Activated naive CD8-positive, alpha-beta T cell treated with anti-CD3 and anti-CD28 coated beads for 36 hours (primary cell): ENCODE measurements at regions not wholly inside any gene's neighbourhood (a gene's known extent, or its start where the extent isn't known, plus 50 kb on each side); places are given as distances from the start of the nearest gene placed in this dataset.
"Not testable (repeated sequence)": the region's sequence is repeated elsewhere in the genome, so short reads cannot be mapped to it uniquely, and the experiment has no call there.

Experiments used
- DNase-seq: peaks from one replicate; pipeline ENCODE4 v3.0.0; 2021
- H3K27ac Mint-ChIP-seq: one replicate; pipeline ENCODE4 v1.8.0; 2022; ENCODE audit warnings: mild to moderate bottlenecking, moderate library complexity, mixed read lengths
- H3K27me3 Mint-ChIP-seq: one replicate; pipeline ENCODE4 v1.8.0; 2022; ENCODE audit warnings: mild to moderate bottlenecking, mixed read lengths
- H3K36me3 Mint-ChIP-seq: one replicate; pipeline ENCODE4 v1.8.0; 2021; ENCODE audit warnings: mild to moderate bottlenecking, mixed read lengths
- H3K4me1 Mint-ChIP-seq: one replicate; pipeline ENCODE4 v1.8.0; 2021; ENCODE audit warnings: mixed read lengths
- H3K4me3 Mint-ChIP-seq: one replicate; pipeline ENCODE4 v1.8.0; 2022; ENCODE audit warnings: mild to moderate bottlenecking, moderate library complexity, mixed read lengths
- H3K9me3 Mint-ChIP-seq: one replicate; pipeline ENCODE4 v1.8.0; 2022; ENCODE audit warnings: mixed read lengths

GRCh38 chr18:29439398-29439797 is 1262.5 kb upstream of the CDH2 start:
- peaks cover 11% of the 10 kb centered on the region for H3K9me3 Mint-ChIP-seq
- no peak overlapping the region for H3K4me3 Mint-ChIP-seq
- no peaks in the 10 kb centered on the region for H3K4me1 Mint-ChIP-seq
- H3K27ac Mint-ChIP-seq, result no peak overlapping the region
- DNase-seq, result no peak
- no peaks in the 10 kb centered on the region for H3K27me3 Mint-ChIP-seq
- H3K36me3 Mint-ChIP-seq, result no peaks in the 10 kb centered on the region

GRCh38 chr18:29436459-29436858 is 1259.5 kb upstream of the CDH2 start:
- H3K36me3 Mint-ChIP-seq, result no peaks in the 10 kb centered on the region
- no peak overlapping the region for H3K27ac Mint-ChIP-seq
- H3K9me3 Mint-ChIP-seq, result peaks cover 16% of the 10 kb centered on the region
- no peaks in the 10 kb centered on the region for H3K4me1 Mint-ChIP-seq
- no peak for DNase-seq
- no peak overlapping the region for H3K4me3 Mint-ChIP-seq
- no peaks in the 10 kb centered on the region for H3K27me3 Mint-ChIP-seq

GRCh38 chr18:29434650-29435049 is 1257.7 kb upstream of the CDH2 start:
- Mint-ChIP-seq H3K27me3 (no peaks in the 10 kb centered on the region), H3K9me3 (peaks cover 20% of the 10 kb centered on the region), H3K36me3 (no peaks in the 10 kb centered on the region), H3K4me3 (no peak overlapping the region), H3K4me1 (no peaks in the 10 kb centered on the region), H3K27ac (no peak overlapping the region)
- DNase-seq, result no peak

- Mint-ChIP-seq H3K36me3 (no peaks in the 10 kb centered on the region), H3K4me1 (no peaks in the 10 kb centered on the region), H3K27ac (no peak overlapping the region), H3K27me3 (no peaks in the 10 kb centered on the region), H3K4me3 (no peak overlapping the region), H3K9me3 (peaks cover 19% of the 10 kb centered on the region)
- no peak for DNase-seq
These were observed 1253.5 kb upstream of the CDH2 start for GRCh38 chr18:29430416-29430815.

DNA sequence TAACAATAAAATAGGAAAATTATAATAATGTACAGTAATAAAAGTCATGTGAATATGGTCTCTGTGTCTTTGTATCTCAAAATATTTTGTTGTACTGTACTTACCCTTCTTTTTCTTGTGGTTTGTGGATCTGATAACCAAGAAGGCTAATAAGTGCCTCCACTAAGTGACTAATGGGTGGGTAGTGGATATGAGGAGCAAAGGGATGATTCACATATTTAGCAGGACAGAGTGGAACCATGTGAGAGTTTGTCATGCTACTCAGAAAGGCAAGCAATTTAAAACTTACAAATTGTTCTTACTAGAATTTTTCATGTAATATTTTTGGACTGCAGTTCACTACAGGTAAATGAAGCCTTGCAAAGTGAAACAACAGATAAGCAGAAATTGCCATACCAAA is 1241.2 kb upstream of the CDH2 start:
- DNase-seq, result no peak
- Mint-ChIP-seq H3K36me3 (no peaks in the 10 kb centered on the region), H3K4me3 (no peak overlapping the region), H3K27ac (no peak overlapping the region), H3K4me1 (no peaks in the 10 kb centered on the region), H3K27me3 (no peaks in the 10 kb centered on the region), H3K9me3 (peaks cover 17% of the 10 kb centered on the region)

DNA sequence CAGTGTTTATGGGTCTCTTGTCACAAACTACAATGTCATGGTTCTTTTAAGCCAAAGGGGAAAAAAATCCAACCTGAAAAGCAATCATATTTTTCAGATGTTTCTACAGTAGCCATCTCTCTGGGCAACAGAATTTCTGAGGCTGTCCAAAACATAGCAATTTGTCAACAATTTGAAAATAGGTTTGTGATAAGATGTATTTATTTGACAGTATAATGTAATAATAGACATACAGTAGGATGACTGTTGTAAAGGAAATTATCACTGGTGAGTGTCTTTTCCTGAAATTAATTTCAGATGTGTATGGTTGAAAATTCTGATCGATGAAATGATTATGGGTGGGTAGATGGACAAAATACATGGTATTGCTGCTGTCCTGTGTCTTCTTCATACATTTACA is 1230.1 kb upstream of the CDH2 start:
- Mint-ChIP-seq H3K27me3 (no peaks in the 10 kb centered on the region), H3K4me1 (no peaks in the 10 kb centered on the region), H3K4me3 (no peak overlapping the region), H3K27ac (no peak overlapping the region), H3K36me3 (no peaks in the 10 kb centered on the region), H3K9me3 (peaks cover 7% of the 10 kb centered on the region)
- DNase-seq, result no peak

GRCh38 chr18:29397536-29397935 is 1220.6 kb upstream of the CDH2 start:
- Mint-ChIP-seq H3K9me3 (peaks cover 12% of the 10 kb centered on the region), H3K36me3 (no peaks in the 10 kb centered on the region), H3K4me1 (no peaks in the 10 kb centered on the region), H3K27me3 (no peaks in the 10 kb centered on the region), H3K27ac (no peak overlapping the region), H3K4me3 (no peak overlapping the region)
- DNase-seq, result no peak

DNA sequence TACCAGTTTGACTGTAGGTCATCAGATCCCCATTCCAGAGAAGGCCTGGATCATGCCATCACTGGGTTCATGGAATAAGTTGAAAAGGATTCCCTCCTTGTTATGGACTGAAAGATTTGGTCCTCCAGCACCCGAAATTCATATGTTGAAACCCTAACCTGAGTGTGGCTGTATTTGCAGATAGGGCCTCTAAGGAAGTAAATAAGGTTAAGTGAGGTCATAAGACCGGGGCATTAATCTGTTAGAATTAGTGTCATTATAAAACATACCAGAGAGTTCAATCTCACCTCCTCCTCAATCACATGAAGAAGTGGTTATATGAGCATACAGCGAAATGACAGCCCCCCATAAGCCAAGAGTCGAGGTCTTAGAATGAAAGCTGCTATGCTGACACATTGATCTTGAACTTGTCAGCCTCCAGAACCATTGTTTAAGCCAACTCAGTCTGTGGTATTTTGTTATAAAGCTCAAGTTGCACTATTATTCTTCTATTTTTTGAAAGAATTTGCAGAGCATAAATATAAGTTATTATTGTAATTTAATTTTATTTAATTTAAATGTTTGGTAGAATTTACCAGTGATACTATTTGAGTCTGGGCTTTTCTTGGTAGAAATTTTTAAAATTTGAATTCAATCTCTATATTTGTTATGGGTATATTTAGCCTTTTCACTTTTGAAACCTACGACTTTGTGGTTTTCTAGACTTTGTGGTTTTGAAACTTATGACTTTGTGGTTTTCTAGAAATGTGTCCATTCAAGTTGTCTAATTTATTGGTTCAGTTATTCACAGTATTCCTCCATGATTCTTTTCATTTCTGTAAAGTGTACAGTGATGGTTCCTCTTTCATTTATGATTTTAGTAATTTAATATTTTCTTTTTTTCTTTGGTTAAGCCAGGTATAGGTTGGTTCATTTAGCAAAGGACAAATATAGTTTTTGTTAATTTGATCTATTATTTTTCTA is 1206.7 kb upstream of the CDH2 start:
- H3K4me3 Mint-ChIP-seq, result no peak overlapping the region
- H3K36me3 Mint-ChIP-seq, result no peaks in the 10 kb centered on the region
- H3K4me1 Mint-ChIP-seq, result no peaks in the 10 kb centered on the region
- H3K27me3 Mint-ChIP-seq, result no peaks in the 10 kb centered on the region
- H3K9me3 Mint-ChIP-seq, result peaks cover 3% of the 10 kb centered on the region
- no peak overlapping the region for H3K27ac Mint-ChIP-seq
- DNase-seq, result no peak

GRCh38 chr18:29378651-29379136 is 1201.8 kb upstream of the CDH2 start:
- Mint-ChIP-seq H3K36me3 (no peaks in the 10 kb centered on the region), H3K4me3 (no peak overlapping the region), H3K27me3 (no peaks in the 10 kb centered on the region), H3K4me1 (no peaks in the 10 kb centered on the region), H3K9me3 (peaks cover 8% of the 10 kb centered on the region), H3K27ac (no peak overlapping the region)
- no peak for DNase-seq

DNA sequence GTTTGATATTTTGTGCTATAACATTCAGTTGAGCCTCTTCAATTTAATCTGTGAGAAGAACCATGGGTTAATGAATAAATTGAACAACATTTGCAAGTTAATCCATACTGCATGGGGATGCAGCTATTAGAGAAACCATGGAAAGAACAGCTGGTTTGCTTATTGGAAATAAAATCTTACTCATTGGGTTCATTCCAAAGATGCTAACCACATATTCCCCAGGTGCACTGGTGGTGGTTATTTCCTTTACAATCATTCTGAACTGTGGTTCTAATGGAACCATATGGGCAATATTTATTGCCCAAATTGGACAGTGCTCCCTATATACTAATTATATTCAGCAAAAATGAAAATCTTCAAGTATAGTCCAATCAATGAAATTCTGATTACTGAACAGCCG is 1200.4 kb upstream of the CDH2 start:
- DNase-seq, result no peak
- Mint-ChIP-seq H3K9me3 (peaks cover 14% of the 10 kb centered on the region), H3K36me3 (no peaks in the 10 kb centered on the region), H3K27ac (no peak overlapping the region), H3K4me1 (no peaks in the 10 kb centered on the region), H3K27me3 (no peaks in the 10 kb centered on the region), H3K4me3 (no peak overlapping the region)

GRCh38 chr18:29373000-29373399 is 1196.1 kb upstream of the CDH2 start:
- no peaks in the 10 kb centered on the region for H3K27me3 Mint-ChIP-seq
- no peak overlapping the region for H3K4me3 Mint-ChIP-seq
- no peak for DNase-seq
- H3K27ac Mint-ChIP-seq, result no peak overlapping the region
- H3K9me3 Mint-ChIP-seq, result peaks cover 14% of the 10 kb centered on the region
- H3K4me1 Mint-ChIP-seq, result no peaks in the 10 kb centered on the region
- no peaks in the 10 kb centered on the region for H3K36me3 Mint-ChIP-seq

DNA sequence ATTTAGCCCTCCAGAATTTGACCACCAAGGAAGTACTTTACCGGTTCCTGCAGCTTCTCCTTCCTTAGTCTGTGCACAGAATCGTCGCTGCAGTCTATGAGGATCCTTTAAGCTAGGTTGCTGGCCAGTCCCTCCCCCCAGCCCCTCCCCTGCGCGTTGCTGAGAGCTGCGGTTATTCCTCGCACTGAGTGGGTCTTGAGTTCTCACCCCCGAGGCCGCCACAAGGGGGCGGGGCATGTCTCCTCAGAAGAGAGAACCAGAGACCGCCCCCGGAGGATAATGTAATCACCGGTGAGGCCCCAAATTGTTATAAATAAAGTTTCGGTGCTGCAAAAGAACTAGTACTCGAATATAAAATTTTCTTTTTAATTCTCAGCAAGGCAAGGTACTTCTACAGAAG is 1184.9 kb upstream of the CDH2 start:
- H3K4me1 Mint-ChIP-seq, result no peaks in the 10 kb centered on the region
- H3K36me3 Mint-ChIP-seq, result no peaks in the 10 kb centered on the region

GRCh38 chr18:29360659-29361058 is 1183.7 kb upstream of the CDH2 start:
- not testable (repeated sequence) for H3K27ac Mint-ChIP-seq, H3K36me3 Mint-ChIP-seq, DNase-seq, H3K4me3 Mint-ChIP-seq, H3K4me1 Mint-ChIP-seq, H3K27me3 Mint-ChIP-seq
- H3K9me3 Mint-ChIP-seq, result peaks cover 24% of the 10 kb centered on the region

More for the DNA sequence above, 1184.9 kb upstream of the CDH2 start:
- Mint-ChIP-seq H3K27ac (no peak overlapping the region), H3K9me3 (peaks cover 22% of the 10 kb centered on the region), H3K27me3 (no peaks in the 10 kb centered on the region), H3K4me3 (no peak overlapping the region)
- DNase-seq, result no peak

GRCh38 chr18:29359222-29359621 is 1182.3 kb upstream of the CDH2 start:
- not testable (repeated sequence) for H3K4me1 Mint-ChIP-seq, H3K27me3 Mint-ChIP-seq, H3K36me3 Mint-ChIP-seq, H3K4me3 Mint-ChIP-seq, DNase-seq, H3K27ac Mint-ChIP-seq
- H3K9me3 Mint-ChIP-seq, result peaks cover 28% of the 10 kb centered on the region

- H3K4me1 Mint-ChIP-seq, result no peaks in the 10 kb centered on the region
- H3K27ac Mint-ChIP-seq, result no peak overlapping the region
- no peak overlapping the region for H3K4me3 Mint-ChIP-seq
- peaks cover 13% of the 10 kb centered on the region for H3K9me3 Mint-ChIP-seq
- no peak for DNase-seq
- no peaks in the 10 kb centered on the region for H3K36me3 Mint-ChIP-seq
- H3K27me3 Mint-ChIP-seq, result no peaks in the 10 kb centered on the region
These were observed 1174.2 kb upstream of the CDH2 start for GRCh38 chr18:29351171-29351570.

DNA sequence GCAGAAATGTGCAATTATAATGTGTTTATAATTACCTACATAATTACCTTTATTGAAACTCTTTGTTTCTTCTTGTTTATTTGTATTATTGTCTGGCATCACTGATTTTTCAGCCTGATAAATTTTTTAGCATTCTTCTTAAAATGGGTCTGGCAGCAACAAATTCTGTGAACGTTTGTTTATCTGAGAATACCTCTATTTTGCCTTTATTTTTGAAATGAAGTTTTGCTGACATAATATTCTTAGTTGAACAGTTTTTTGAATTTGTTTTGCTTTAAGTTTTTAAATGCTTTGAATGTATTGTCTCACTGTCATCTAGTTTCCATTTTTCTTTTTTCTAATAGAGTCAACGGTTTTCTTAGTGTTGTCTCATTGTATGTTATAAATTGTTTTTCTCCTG is 1152.0 kb upstream of the CDH2 start:
- no peaks in the 10 kb centered on the region for H3K27me3 Mint-ChIP-seq

More for the DNA sequence above, 1152.0 kb upstream of the CDH2 start:
- Mint-ChIP-seq H3K36me3 (no peaks in the 10 kb centered on the region), H3K9me3 (peaks cover 8% of the 10 kb centered on the region), H3K4me3 (no peak overlapping the region), H3K27ac (no peak overlapping the region), H3K4me1 (no peaks in the 10 kb centered on the region)
- no peak for DNase-seq
